T-helper 2 cell treated with Interferon-gamma antibody and Interleukin-4, amounts not matched to agents 5 μg/mL and 100 μg/mL, for 36 hours (primary cell): ENCODE measurements at regions not wholly inside any gene's neighbourhood (a gene's known extent, or its start where the extent isn't known, plus 50 kb on each side); places are given as distances from the start of the nearest gene placed in this dataset.

Experiments
- DNase-seq: peaks from one replicate; pipeline ENCODE4 v3.0.0; 2021; ENCODE audit warnings: low spot score
- H3K27ac Mint-ChIP-seq: one replicate; pipeline ENCODE4 v1.8.0; 2021; ENCODE audit warnings: mild to moderate bottlenecking, mixed read lengths
- H3K27me3 Mint-ChIP-seq: one replicate; pipeline ENCODE4 v1.8.0; 2021; ENCODE audit warnings: low read depth, mixed read lengths
- H3K36me3 Mint-ChIP-seq: one replicate; pipeline ENCODE4 v1.8.0; 2021; ENCODE audit warnings: low read depth, mixed read lengths
- H3K4me1 Mint-ChIP-seq: one replicate; pipeline ENCODE4 v1.8.0; 2021; ENCODE audit warnings: low read depth, mixed read lengths
- H3K4me3 Mint-ChIP-seq: one replicate; pipeline ENCODE4 v1.8.0; 2022; ENCODE audit warnings: mild to moderate bottlenecking, moderate library complexity, mixed read lengths
- H3K9me3 Mint-ChIP-seq: one replicate; pipeline ENCODE4 v1.8.0; 2021; ENCODE audit warnings: mixed read lengths

- peaks cover 7% of the 10 kb centered on the region for H3K9me3 Mint-ChIP-seq
- no peaks in the 10 kb centered on the region for H3K36me3 Mint-ChIP-seq
- no peak overlapping the region for H3K4me3 Mint-ChIP-seq
- H3K27ac Mint-ChIP-seq: no peak overlapping the region
- H3K27me3 Mint-ChIP-seq: no peaks in the 10 kb centered on the region
- no peaks in the 10 kb centered on the region for H3K4me1 Mint-ChIP-seq
- DNase-seq: no peak
These were observed 960.0 kb upstream of the RAG2 start for GRCh38 chr11:37557990-37558389.

GRCh38 chr11:37552284-37552683, 954.2 kb upstream of the RAG2 start:
- Mint-ChIP-seq H3K27ac (no peak overlapping the region), H3K4me1 (no peaks in the 10 kb centered on the region), H3K36me3 (no peaks in the 10 kb centered on the region), H3K27me3 (no peaks in the 10 kb centered on the region), H3K9me3 (peaks cover 15% of the 10 kb centered on the region), H3K4me3 (no peak overlapping the region)
- DNase-seq: no peak

- no peak for DNase-seq
- H3K36me3 Mint-ChIP-seq: no peaks in the 10 kb centered on the region
- H3K4me3 Mint-ChIP-seq: no peak overlapping the region
- no peaks in the 10 kb centered on the region for H3K4me1 Mint-ChIP-seq
- H3K9me3 Mint-ChIP-seq: peaks cover 31% of the 10 kb centered on the region
- no peaks in the 10 kb centered on the region for H3K27me3 Mint-ChIP-seq
- no peak overlapping the region for H3K27ac Mint-ChIP-seq
These were observed 946.5 kb upstream of the RAG2 start for GRCh38 chr11:37544491-37544890.

- Mint-ChIP-seq H3K4me1 (no peaks in the 10 kb centered on the region), H3K9me3 (peaks cover 24% of the 10 kb centered on the region), H3K27me3 (no peaks in the 10 kb centered on the region), H3K27ac (no peak overlapping the region), H3K4me3 (no peak overlapping the region), H3K36me3 (no peaks in the 10 kb centered on the region)
- no peak for DNase-seq
These were observed 935.8 kb upstream of the RAG2 start for GRCh38 chr11:37533830-37534229.

- no peak overlapping the region for H3K4me3 Mint-ChIP-seq
- H3K4me1 Mint-ChIP-seq: no peaks in the 10 kb centered on the region
- H3K27ac Mint-ChIP-seq: no peak overlapping the region
- H3K9me3 Mint-ChIP-seq: peaks cover 31% of the 10 kb centered on the region
- no peaks in the 10 kb centered on the region for H3K36me3 Mint-ChIP-seq
- no peak for DNase-seq
- H3K27me3 Mint-ChIP-seq: no peaks in the 10 kb centered on the region
These were observed 935.1 kb upstream of the RAG2 start for GRCh38 chr11:37533087-37533486.

- no peak for DNase-seq
- no peaks in the 10 kb centered on the region for H3K4me1 Mint-ChIP-seq
- H3K4me3 Mint-ChIP-seq: no peak overlapping the region
- no peak overlapping the region for H3K27ac Mint-ChIP-seq
- H3K27me3 Mint-ChIP-seq: no peaks in the 10 kb centered on the region
- no peaks in the 10 kb centered on the region for H3K36me3 Mint-ChIP-seq
- H3K9me3 Mint-ChIP-seq: peaks cover 37% of the 10 kb centered on the region
These were observed 934.2 kb upstream of the RAG2 start for GRCh38 chr11:37532271-37532670.

- peaks cover 47% of the 10 kb centered on the region for H3K9me3 Mint-ChIP-seq
- no peaks in the 10 kb centered on the region for H3K4me1 Mint-ChIP-seq
These were observed 929.5 kb upstream of the RAG2 start for GRCh38 chr11:37527545-37527944.

GRCh38 chr11:37525336-37525735, 927.3 kb upstream of the RAG2 start:
- H3K27ac Mint-ChIP-seq: no peak overlapping the region
- H3K27me3 Mint-ChIP-seq: no peaks in the 10 kb centered on the region
- no peaks in the 10 kb centered on the region for H3K36me3 Mint-ChIP-seq
- DNase-seq: no peak
- peaks cover 47% of the 10 kb centered on the region for H3K9me3 Mint-ChIP-seq
- H3K4me3 Mint-ChIP-seq: no peak overlapping the region
- H3K4me1 Mint-ChIP-seq: no peaks in the 10 kb centered on the region

More at GRCh38 chr11:37527545-37527944, 929.5 kb upstream of the RAG2 start:
- Mint-ChIP-seq H3K4me3 (no peak overlapping the region), H3K36me3 (no peaks in the 10 kb centered on the region), H3K27me3 (no peaks in the 10 kb centered on the region), H3K27ac (no peak overlapping the region)
- no peak for DNase-seq

- no peaks in the 10 kb centered on the region for H3K36me3 Mint-ChIP-seq
- no peaks in the 10 kb centered on the region for H3K4me1 Mint-ChIP-seq
- no peak overlapping the region for H3K4me3 Mint-ChIP-seq
- no peak for DNase-seq
- peaks cover 27% of the 10 kb centered on the region for H3K9me3 Mint-ChIP-seq
- no peak overlapping the region for H3K27ac Mint-ChIP-seq
- H3K27me3 Mint-ChIP-seq: no peaks in the 10 kb centered on the region
These were observed 921.7 kb upstream of the RAG2 start for GRCh38 chr11:37519781-37520180.

GRCh38 chr11:37512156-37512780, 914.2 kb upstream of the RAG2 start:
- H3K4me1 Mint-ChIP-seq: no peaks in the 10 kb centered on the region
- H3K9me3 Mint-ChIP-seq: peaks cover 18% of the 10 kb centered on the region
- H3K4me3 Mint-ChIP-seq: no peak overlapping the region
- H3K27ac Mint-ChIP-seq: no peak overlapping the region
- H3K36me3 Mint-ChIP-seq: no peaks in the 10 kb centered on the region
- H3K27me3 Mint-ChIP-seq: no peaks in the 10 kb centered on the region
- DNase-seq: no peak

- Mint-ChIP-seq H3K4me3 (no peak overlapping the region), H3K36me3 (no peaks in the 10 kb centered on the region), H3K9me3 (peaks cover 20% of the 10 kb centered on the region), H3K27me3 (no peaks in the 10 kb centered on the region), H3K27ac (no peak overlapping the region), H3K4me1 (no peaks in the 10 kb centered on the region)
- DNase-seq: no peak
These were observed 913.4 kb upstream of the RAG2 start for GRCh38 chr11:37511425-37511933.

- Mint-ChIP-seq H3K4me3 (no peak overlapping the region), H3K9me3 (peaks cover 21% of the 10 kb centered on the region), H3K27ac (no peak overlapping the region), H3K27me3 (no peaks in the 10 kb centered on the region), H3K4me1 (no peaks in the 10 kb centered on the region), H3K36me3 (no peaks in the 10 kb centered on the region)
- DNase-seq: no peak
These were observed 911.5 kb upstream of the RAG2 start for GRCh38 chr11:37509506-37509905.

GRCh38 chr11:37506531-37506930, 908.5 kb upstream of the RAG2 start:
- Mint-ChIP-seq H3K9me3 (peaks cover 17% of the 10 kb centered on the region), H3K4me3 (no peak overlapping the region), H3K4me1 (no peaks in the 10 kb centered on the region), H3K27ac (no peak overlapping the region), H3K27me3 (no peaks in the 10 kb centered on the region), H3K36me3 (no peaks in the 10 kb centered on the region)
- no peak for DNase-seq

- DNase-seq: no peak
- Mint-ChIP-seq H3K9me3 (peaks cover 13% of the 10 kb centered on the region), H3K4me1 (no peaks in the 10 kb centered on the region), H3K27ac (no peak overlapping the region), H3K4me3 (no peak overlapping the region), H3K27me3 (no peaks in the 10 kb centered on the region), H3K36me3 (no peaks in the 10 kb centered on the region)
These were observed 907.4 kb upstream of the RAG2 start for GRCh38 chr11:37505406-37505805.

GRCh38 chr11:37504921-37505320, 906.9 kb upstream of the RAG2 start:
- no peak for DNase-seq
- H3K4me3 Mint-ChIP-seq: no peak overlapping the region
- no peaks in the 10 kb centered on the region for H3K27me3 Mint-ChIP-seq

More at GRCh38 chr11:37504921-37505320, 906.9 kb upstream of the RAG2 start:
- Mint-ChIP-seq H3K27ac (no peak overlapping the region), H3K4me1 (no peaks in the 10 kb centered on the region), H3K36me3 (no peaks in the 10 kb centered on the region), H3K9me3 (peaks cover 12% of the 10 kb centered on the region)
